ENCODE measurements at regions not wholly inside any gene's neighbourhood (a gene's known extent, or its start where the extent isn't known, plus 50 kb on each side); places are given as distances from the start of the nearest gene placed in this dataset.
"Not testable (repeated sequence)": the region's sequence is repeated elsewhere in the genome, so short reads cannot be mapped to it uniquely, and the experiment has no call there.

GRCh38 chrX:137198040-137198439, 164.2 kb upstream of the GPR101 start:
- Mint-ChIP-seq H3K27me3 (peaks cover 11 to 12% of the 10 kb centered on the region in 2 donors), H3K27ac (no peak overlapping the region), H3K9me3 (no peaks in the 10 kb centered on the region), H3K36me3 (no peaks in the 10 kb centered on the region), H3K4me3 (no peak overlapping the region), H3K4me1 (no peaks in the 10 kb centered on the region)
- DNase-seq: no peak
- no peak for ATAC-seq (replicated peaks)

- H3K4me3 Mint-ChIP-seq: no peak overlapping the region
These were observed 162.2 kb upstream of the GPR101 start for GRCh38 chrX:137195991-137196390.

GRCh38 chrX:137195296-137195695, 161.5 kb upstream of the GPR101 start:
- Mint-ChIP-seq H3K4me3 (no peak overlapping the region), H3K27ac (no peak overlapping the region), H3K4me1 (no peaks in the 10 kb centered on the region), H3K27me3 (peaks cover 10% of the 10 kb centered on the region in 2 donors), H3K36me3 (no peaks in the 10 kb centered on the region), H3K9me3 (no peaks in the 10 kb centered on the region)
- DNase-seq: no peak
- ATAC-seq (replicated peaks): no peak

More at GRCh38 chrX:137195991-137196390, 162.2 kb upstream of the GPR101 start:
- ATAC-seq (replicated peaks) (no peak), DNase-seq (no peak)
- H3K9me3 Mint-ChIP-seq: no peaks in the 10 kb centered on the region
- H3K27me3 Mint-ChIP-seq: peaks cover 11 to 12% of the 10 kb centered on the region in 2 donors
- no peaks in the 10 kb centered on the region for H3K36me3 Mint-ChIP-seq
- H3K4me1 Mint-ChIP-seq: no peaks in the 10 kb centered on the region
- no peak overlapping the region for H3K27ac Mint-ChIP-seq

GRCh38 chrX:137194164-137194563, 160.4 kb upstream of the GPR101 start:
- peak; percentile 3 for DNase-seq
- Mint-ChIP-seq H3K27me3 (peaks cover 5 to 6% of the 10 kb centered on the region in 2 donors), H3K27ac (no peak overlapping the region), H3K4me1 (no peaks in the 10 kb centered on the region), H3K4me3 (no peak overlapping the region), H3K9me3 (no peaks in the 10 kb centered on the region), H3K36me3 (no peaks in the 10 kb centered on the region)
- no peak for ATAC-seq (replicated peaks)

GRCh38 chrX:137187540-137187939, 153.7 kb upstream of the GPR101 start:
- no peak for ATAC-seq (replicated peaks)
- H3K27ac Mint-ChIP-seq: no peak overlapping the region
- H3K27me3 Mint-ChIP-seq: no peaks in the 10 kb centered on the region
- H3K36me3 Mint-ChIP-seq: no peaks in the 10 kb centered on the region
- H3K4me1 Mint-ChIP-seq: no peaks in the 10 kb centered on the region
- no peaks in the 10 kb centered on the region for H3K9me3 Mint-ChIP-seq
- DNase-seq: no peak
- H3K4me3 Mint-ChIP-seq: no peak overlapping the region

GRCh38 chrX:137178392-137178791, 144.6 kb upstream of the GPR101 start:
- peaks cover 0 to 7% of the 10 kb centered on the region in 2 donors for H3K27me3 Mint-ChIP-seq
- DNase-seq: no peak
- no peaks in the 10 kb centered on the region for H3K9me3 Mint-ChIP-seq
- ATAC-seq (replicated peaks): no peak
- no peak overlapping the region for H3K27ac Mint-ChIP-seq
- no peaks in the 10 kb centered on the region for H3K4me1 Mint-ChIP-seq
- H3K36me3 Mint-ChIP-seq: no peaks in the 10 kb centered on the region
- no peak overlapping the region for H3K4me3 Mint-ChIP-seq

GRCh38 chrX:137172317-137172948, 138.6 kb upstream of the GPR101 start:
- no peak overlapping the region for H3K4me3 Mint-ChIP-seq
- ATAC-seq (replicated peaks): no peak
- H3K27ac Mint-ChIP-seq: no peak overlapping the region
- no peak for DNase-seq
- H3K27me3 Mint-ChIP-seq: peaks cover 0 to 9% of the 10 kb centered on the region in 2 donors
- no peaks in the 10 kb centered on the region for H3K9me3 Mint-ChIP-seq
- no peaks in the 10 kb centered on the region for H3K4me1 Mint-ChIP-seq
- no peaks in the 10 kb centered on the region for H3K36me3 Mint-ChIP-seq

GRCh38 chrX:137171626-137172025, 137.8 kb upstream of the GPR101 start:
- no peak for DNase-seq
- Mint-ChIP-seq H3K36me3 (no peaks in the 10 kb centered on the region), H3K27ac (no peak overlapping the region), H3K9me3 (no peaks in the 10 kb centered on the region), H3K4me1 (no peaks in the 10 kb centered on the region), H3K27me3 (peaks cover 3 to 11% of the 10 kb centered on the region in 2 donors), H3K4me3 (no peak overlapping the region)
- no peak for ATAC-seq (replicated peaks)

GRCh38 chrX:137166591-137166990, 132.8 kb upstream of the GPR101 start:
- H3K27me3 Mint-ChIP-seq: peaks cover 5 to 13% of the 10 kb centered on the region in 2 donors
- no peaks in the 10 kb centered on the region for H3K9me3 Mint-ChIP-seq
- H3K27ac Mint-ChIP-seq: no peak overlapping the region
- no peak overlapping the region for H3K4me3 Mint-ChIP-seq
- H3K4me1 Mint-ChIP-seq: no peaks in the 10 kb centered on the region
- DNase-seq (no peak), ATAC-seq (replicated peaks) (no peak)
- no peaks in the 10 kb centered on the region for H3K36me3 Mint-ChIP-seq

- H3K4me3 Mint-ChIP-seq: no peak overlapping the region
- H3K36me3 Mint-ChIP-seq: no peaks in the 10 kb centered on the region
- no peaks in the 10 kb centered on the region for H3K9me3 Mint-ChIP-seq
- H3K27ac Mint-ChIP-seq: no peak overlapping the region
- no peaks in the 10 kb centered on the region for H3K4me1 Mint-ChIP-seq
- peaks cover 5 to 13% of the 10 kb centered on the region in 2 donors for H3K27me3 Mint-ChIP-seq
- ATAC-seq (replicated peaks): no peak
- DNase-seq: no peak
These were observed 130.5 kb upstream of the GPR101 start for GRCh38 chrX:137164329-137164728.

- no peaks in the 10 kb centered on the region for H3K36me3 Mint-ChIP-seq
- peaks cover 0 to 5% of the 10 kb centered on the region in 2 donors for H3K9me3 Mint-ChIP-seq
- ATAC-seq (replicated peaks) (no peak), DNase-seq (no peak)
- H3K27me3 Mint-ChIP-seq: peaks cover 8 to 16% of the 10 kb centered on the region in 2 donors
- no peaks in the 10 kb centered on the region for H3K4me1 Mint-ChIP-seq
- no peak overlapping the region for H3K4me3 Mint-ChIP-seq
- no peak overlapping the region for H3K27ac Mint-ChIP-seq
These were observed 117.6 kb upstream of the GPR101 start for GRCh38 chrX:137151403-137151802.

GRCh38 chrX:137143864-137144263, 110.1 kb upstream of the GPR101 start:
- no peak overlapping the region for H3K4me3 Mint-ChIP-seq
- peaks cover 0 to 6% of the 10 kb centered on the region in 2 donors for H3K9me3 Mint-ChIP-seq
- ATAC-seq (replicated peaks) (no peak), DNase-seq (no peak)
- H3K27me3 Mint-ChIP-seq: peaks cover 0 to 5% of the 10 kb centered on the region in 2 donors
- H3K27ac Mint-ChIP-seq: no peak overlapping the region
- no peaks in the 10 kb centered on the region for H3K4me1 Mint-ChIP-seq
- no peaks in the 10 kb centered on the region for H3K36me3 Mint-ChIP-seq

- H3K9me3 Mint-ChIP-seq: peaks cover 1 to 15% of the 10 kb centered on the region in 2 donors
- ATAC-seq (replicated peaks); H3K4me3 Mint-ChIP-seq; H3K36me3 Mint-ChIP-seq; DNase-seq; H3K4me1 Mint-ChIP-seq; H3K27ac Mint-ChIP-seq; H3K27me3 Mint-ChIP-seq: not testable (repeated sequence)
These were observed 88.9 kb upstream of the GPR101 start for GRCh38 chrX:137122651-137123050.

- DNase-seq (no peak), ATAC-seq (replicated peaks) (no peak)
- H3K27ac Mint-ChIP-seq: no peak overlapping the region
- H3K4me1 Mint-ChIP-seq: no peaks in the 10 kb centered on the region
- peaks cover 0 to 4% of the 10 kb centered on the region in 2 donors for H3K27me3 Mint-ChIP-seq
- no peak overlapping the region for H3K4me3 Mint-ChIP-seq
- peaks cover 1 to 4% of the 10 kb centered on the region in 2 donors for H3K9me3 Mint-ChIP-seq
- H3K36me3 Mint-ChIP-seq: no peaks in the 10 kb centered on the region
These were observed 85.3 kb upstream of the GPR101 start for GRCh38 chrX:137119049-137119448.

GRCh38 chrX:137118536-137118935, 84.7 kb upstream of the GPR101 start:
- DNase-seq: no peak
- H3K4me1 Mint-ChIP-seq: no peaks in the 10 kb centered on the region
- H3K27me3 Mint-ChIP-seq: peaks cover 0 to 4% of the 10 kb centered on the region in 2 donors
- H3K9me3 Mint-ChIP-seq: peaks cover 1 to 4% of the 10 kb centered on the region in 2 donors
- no peak overlapping the region for H3K27ac Mint-ChIP-seq
- no peak overlapping the region for H3K4me3 Mint-ChIP-seq
- no peaks in the 10 kb centered on the region for H3K36me3 Mint-ChIP-seq
- ATAC-seq (replicated peaks): no peak

Data from stimulated activated naive B cell treated with anti-CD40 and anti-IgM and Interleukin-4, amounts not matched to agents 10 μg/mL and 1 μg/mL and 100 μg/mL, for 72 hours (primary cell).